ENCODE measurements at regions not wholly inside any gene's neighbourhood (a gene's known extent, or its start where the extent isn't known, plus 50 kb on each side); places are given as distances from the start of the nearest gene placed in this dataset.

GRCh38 chr1:221263831-221264767 lies 384.9 kb downstream of the HLX start:
- Histone ChIP-seq H3K9me3 (ENCODE audit: low read length) (no peaks in the 10 kb centered on the region), H3K9ac (ENCODE audit: low read length) (no peak overlapping the region), H3K4me2 (ENCODE audit: low read length) (no peak overlapping the region; the same call in 1 of the 2 replicates), H3K4me1 (ENCODE audit: insufficient read depth, low read length, severe bottlenecking) (no peaks in the 10 kb centered on the region), H3K27ac (ENCODE audit: low read depth, low read length, poor library complexity, severe bottlenecking) (no peak overlapping the region), H3K9me2 (ENCODE audit: low read depth, low read length) (no peaks in the 10 kb centered on the region), H3K4me3 (ENCODE audit: low read depth, low read length, poor library complexity, severe bottlenecking) (no peak overlapping the region), H3K79me2 (ENCODE audit: insufficient read depth, low read length) (no peaks in the 10 kb centered on the region), H2AFZ (ENCODE audit: low read length) (peak overlapping the region; percentile 91), H4K20me1 (ENCODE audit: insufficient read depth, low read length) (no peaks in the 10 kb centered on the region), H3K27me3 (ENCODE audit: insufficient read depth, low read length) (no peaks in the 10 kb centered on the region), H3F3A (ENCODE audit: insufficient read depth, low read length) (no peaks in the 10 kb centered on the region), H3K36me3 (ENCODE audit: insufficient read depth, low read length) (no peaks in the 10 kb centered on the region)
- TF ChIP-seq EZH2 (IDR thresholded peaks at IDR 0.05; ENCODE audit: borderline replicate concordance, low read length) (no peak), CTCF (IDR thresholded peaks at IDR 0.05; ENCODE audit: low read length) (peak; percentile 67)

- H3K9me3 ChIP-seq (ENCODE audit: low read length) = no peaks in the 10 kb centered on the region
- no peak overlapping the region for H3K9ac ChIP-seq (ENCODE audit: low read length)
- H3K9me2 ChIP-seq (ENCODE audit: low read depth, low read length) = no peaks in the 10 kb centered on the region
- no peaks in the 10 kb centered on the region for H3K79me2 ChIP-seq (ENCODE audit: insufficient read depth, low read length)
- no peak for TF ChIP-seq EZH2 (IDR thresholded peaks at IDR 0.05; ENCODE audit: borderline replicate concordance, low read length)
- no peak for TF ChIP-seq CTCF (IDR thresholded peaks at IDR 0.05; ENCODE audit: low read length)
- H3K27me3 ChIP-seq (ENCODE audit: insufficient read depth, low read length) = no peaks in the 10 kb centered on the region
- no peaks in the 10 kb centered on the region for H3F3A ChIP-seq (ENCODE audit: insufficient read depth, low read length)
- no peaks in the 10 kb centered on the region for H3K4me1 ChIP-seq (ENCODE audit: insufficient read depth, low read length, severe bottlenecking)
- no peak overlapping the region for H2AFZ ChIP-seq (ENCODE audit: low read length)
- H3K27ac ChIP-seq (ENCODE audit: low read depth, low read length, poor library complexity, severe bottlenecking) = no peak overlapping the region
- no peak overlapping the region for H3K4me2 ChIP-seq (ENCODE audit: low read length)
- H4K20me1 ChIP-seq (ENCODE audit: insufficient read depth, low read length) = no peaks in the 10 kb centered on the region
- no peaks in the 10 kb centered on the region for H3K36me3 ChIP-seq (ENCODE audit: insufficient read depth, low read length)
- no peak overlapping the region for H3K4me3 ChIP-seq (ENCODE audit: low read depth, low read length, poor library complexity, severe bottlenecking)
These were observed 385.6 kb downstream of the HLX start for GRCh38 chr1:221264848-221265247.

GRCh38 chr1:221268295-221268694 lies 389.1 kb downstream of the HLX start:
- Histone ChIP-seq H3K27me3 (ENCODE audit: insufficient read depth, low read length) (no peaks in the 10 kb centered on the region), H3K36me3 (ENCODE audit: insufficient read depth, low read length) (no peaks in the 10 kb centered on the region), H3K4me3 (ENCODE audit: low read depth, low read length, poor library complexity, severe bottlenecking) (no peak overlapping the region), H3K9me2 (ENCODE audit: low read depth, low read length) (no peaks in the 10 kb centered on the region), H3K79me2 (ENCODE audit: insufficient read depth, low read length) (no peaks in the 10 kb centered on the region), H3K27ac (ENCODE audit: low read depth, low read length, poor library complexity, severe bottlenecking) (no peak overlapping the region), H3K4me2 (ENCODE audit: low read length) (no peak overlapping the region), H3K4me1 (ENCODE audit: insufficient read depth, low read length, severe bottlenecking) (no peaks in the 10 kb centered on the region), H3K9me3 (ENCODE audit: low read length) (no peaks in the 10 kb centered on the region), H4K20me1 (ENCODE audit: insufficient read depth, low read length) (no peaks in the 10 kb centered on the region), H3K9ac (ENCODE audit: low read length) (no peak overlapping the region), H3F3A (ENCODE audit: insufficient read depth, low read length) (no peaks in the 10 kb centered on the region), H2AFZ (ENCODE audit: low read length) (no peak overlapping the region)
- no peak for TF ChIP-seq CTCF (IDR thresholded peaks at IDR 0.05; ENCODE audit: low read length)
- TF ChIP-seq EZH2 (IDR thresholded peaks at IDR 0.05; ENCODE audit: borderline replicate concordance, low read length) = no peak
